ENCODE measurements at regions not wholly inside any gene's neighbourhood (a gene's known extent, or its start where the extent isn't known, plus 50 kb on each side); places are given as distances from the start of the nearest gene placed in this dataset.

DNA sequence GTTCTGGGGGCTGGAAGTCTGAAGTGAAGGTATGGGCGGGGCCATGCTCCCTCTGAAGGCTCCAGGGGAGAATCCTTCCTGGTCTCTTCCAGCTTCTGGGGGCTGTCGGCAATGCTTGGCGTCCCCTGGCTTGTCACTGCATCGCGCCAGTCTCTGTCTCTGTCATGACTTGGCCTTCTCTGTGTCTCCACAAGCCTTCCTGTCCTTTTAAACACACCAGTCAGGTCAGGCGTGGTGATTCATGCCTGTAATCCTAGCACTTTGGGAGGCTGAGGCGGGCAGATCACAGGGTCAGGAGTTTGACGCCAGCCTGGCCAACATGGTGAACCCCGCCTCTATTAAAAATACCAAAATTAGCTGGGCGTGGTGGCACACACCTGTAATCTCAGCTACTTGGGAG is 125.3 kb downstream of the ACTL8 start:
- TF ChIP-seq, protein P1, sequence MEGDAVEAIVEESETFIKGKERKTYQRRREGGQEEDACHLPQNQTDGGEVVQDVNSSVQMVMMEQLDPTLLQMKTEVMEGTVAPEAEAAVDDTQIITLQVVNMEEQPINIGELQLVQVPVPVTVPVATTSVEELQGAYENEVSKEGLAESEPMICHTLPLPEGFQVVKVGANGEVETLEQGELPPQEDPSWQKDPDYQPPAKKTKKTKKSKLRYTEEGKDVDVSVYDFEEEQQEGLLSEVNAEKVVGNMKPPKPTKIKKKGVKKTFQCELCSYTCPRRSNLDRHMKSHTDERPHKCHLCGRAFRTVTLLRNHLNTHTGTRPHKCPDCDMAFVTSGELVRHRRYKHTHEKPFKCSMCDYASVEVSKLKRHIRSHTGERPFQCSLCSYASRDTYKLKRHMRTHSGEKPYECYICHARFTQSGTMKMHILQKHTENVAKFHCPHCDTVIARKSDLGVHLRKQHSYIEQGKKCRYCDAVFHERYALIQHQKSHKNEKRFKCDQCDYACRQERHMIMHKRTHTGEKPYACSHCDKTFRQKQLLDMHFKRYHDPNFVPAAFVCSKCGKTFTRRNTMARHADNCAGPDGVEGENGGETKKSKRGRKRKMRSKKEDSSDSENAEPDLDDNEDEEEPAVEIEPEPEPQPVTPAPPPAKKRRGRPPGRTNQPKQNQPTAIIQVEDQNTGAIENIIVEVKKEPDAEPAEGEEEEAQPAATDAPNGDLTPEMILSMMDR (IDR thresholded peaks at IDR 0.05; ENCODE audit: low read length): no peak
- TF ChIP-seq EZH2 (IDR thresholded peaks at IDR 0.05; ENCODE audit: borderline replicate concordance, low read length): no peak

Measured in OCI-LY1 (cell line).